Right lobe of liver (tissue), 4 donors: ENCODE measurements at regions not wholly inside any gene's neighbourhood (a gene's known extent, or its start where the extent isn't known, plus 50 kb on each side); places are given as distances from the start of the nearest gene placed in this dataset.

Experiments
- POLR2A ChIP-seq: fragments of 450-650 bp; IDR thresholded peaks from one replicate; pipeline ENCODE4 v1.6.1; 2017; ENCODE audit warnings: antibody characterized with exemption, mild to moderate bottlenecking
- TF ChIP-seq, protein P1 (sequence below), 4 donors: fragments of 200-600 bp in 3 of 4; fragments of 450-650 bp in 1 of 4; IDR thresholded peaks; one replicate each; pipeline versions ENCODE4 v1.5.1 to v1.8.0; 2016 to 2022; ENCODE audit warnings: antibody characterized with exemption in 4 of 4, mild to moderate bottlenecking in 2 of 4
- donor health status: DM: no; HTN: no; CAD: no.
- donor health status: DM: no; HTN: no; CAD: no.
- donor health status: DM: no; HTN: yes; CAD: no.

DNA sequence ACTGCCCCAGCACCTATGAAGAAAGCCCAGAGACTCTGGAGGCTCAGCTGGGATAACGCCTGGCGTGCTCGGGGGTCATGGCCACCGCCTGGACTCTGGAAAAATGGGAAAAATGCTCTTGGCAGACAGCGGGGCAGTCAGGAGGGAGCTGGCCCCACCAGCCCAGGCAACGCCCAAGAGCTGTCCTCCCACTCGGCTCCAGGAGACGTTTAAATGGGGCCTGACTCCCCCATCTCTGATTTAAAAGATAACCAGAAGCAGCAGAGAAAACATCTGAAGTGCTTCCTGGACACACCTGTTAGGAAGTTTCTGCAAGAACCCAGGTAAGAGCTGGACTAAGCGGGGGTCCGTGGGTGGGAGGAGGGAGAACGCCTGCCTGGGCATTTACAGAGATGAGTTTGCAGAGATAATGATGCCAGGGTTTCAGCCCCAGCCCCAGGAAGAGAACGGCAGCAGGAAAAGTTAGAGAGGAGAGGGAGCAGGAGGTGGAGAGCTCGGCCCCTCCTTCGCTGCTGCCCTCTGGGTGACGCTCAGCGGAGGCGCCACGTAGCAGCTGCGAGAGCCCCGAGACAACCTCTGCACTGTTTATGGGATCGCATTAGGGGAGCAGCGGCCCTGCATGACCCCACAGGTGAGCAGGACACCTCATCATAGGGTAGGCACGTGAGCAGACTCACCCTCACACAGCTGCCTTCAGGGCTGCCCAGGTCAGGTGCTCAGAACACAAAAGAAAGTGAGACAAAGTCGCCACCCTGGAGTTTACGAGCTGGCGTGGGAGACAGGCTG lies 83.5 kb upstream of the INSIG1 start:
- TF ChIP-seq, protein P1, sequence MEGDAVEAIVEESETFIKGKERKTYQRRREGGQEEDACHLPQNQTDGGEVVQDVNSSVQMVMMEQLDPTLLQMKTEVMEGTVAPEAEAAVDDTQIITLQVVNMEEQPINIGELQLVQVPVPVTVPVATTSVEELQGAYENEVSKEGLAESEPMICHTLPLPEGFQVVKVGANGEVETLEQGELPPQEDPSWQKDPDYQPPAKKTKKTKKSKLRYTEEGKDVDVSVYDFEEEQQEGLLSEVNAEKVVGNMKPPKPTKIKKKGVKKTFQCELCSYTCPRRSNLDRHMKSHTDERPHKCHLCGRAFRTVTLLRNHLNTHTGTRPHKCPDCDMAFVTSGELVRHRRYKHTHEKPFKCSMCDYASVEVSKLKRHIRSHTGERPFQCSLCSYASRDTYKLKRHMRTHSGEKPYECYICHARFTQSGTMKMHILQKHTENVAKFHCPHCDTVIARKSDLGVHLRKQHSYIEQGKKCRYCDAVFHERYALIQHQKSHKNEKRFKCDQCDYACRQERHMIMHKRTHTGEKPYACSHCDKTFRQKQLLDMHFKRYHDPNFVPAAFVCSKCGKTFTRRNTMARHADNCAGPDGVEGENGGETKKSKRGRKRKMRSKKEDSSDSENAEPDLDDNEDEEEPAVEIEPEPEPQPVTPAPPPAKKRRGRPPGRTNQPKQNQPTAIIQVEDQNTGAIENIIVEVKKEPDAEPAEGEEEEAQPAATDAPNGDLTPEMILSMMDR (IDR thresholded peaks at IDR 0.05): no peak
- TF ChIP-seq POLR2A: no peak
